ENCODE measurements at regions not wholly inside any gene's neighbourhood (a gene's known extent, or its start where the extent isn't known, plus 50 kb on each side); places are given as distances from the start of the nearest gene placed in this dataset.
"Not testable (repeated sequence)": the region's sequence is repeated elsewhere in the genome, so short reads cannot be mapped to it uniquely, and the experiment has no call there.

DNA sequence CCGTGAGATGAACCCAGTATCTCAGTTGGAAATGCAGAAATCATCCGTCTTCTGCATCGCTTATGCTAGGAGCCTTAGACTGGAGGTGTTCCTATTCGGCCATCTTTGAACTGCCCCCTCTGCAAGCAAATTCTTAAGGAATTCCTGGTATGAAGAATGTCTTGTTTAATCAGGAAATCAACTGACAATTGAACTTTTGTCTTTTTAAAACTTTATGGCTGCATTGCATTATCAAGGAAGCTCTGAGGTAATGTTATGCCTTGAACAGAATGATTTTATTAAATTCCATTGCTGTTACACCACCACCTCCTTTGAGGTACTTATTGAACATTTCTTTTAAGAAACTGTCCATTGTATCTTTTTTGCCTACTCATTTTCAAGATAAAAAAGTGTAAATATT is 1915.7 kb upstream of the CDH9 start:
- 78 to 88% (median 82%) methylated on average over 4 of the region's 4 CpGs for WGBS, 3 donors
- no peaks in the 10 kb centered on the region for H3K36me3 ChIP-seq (ENCODE audit: control insufficient read depth in 3 of 3, insufficient read depth in 2 of 3, low read depth in 1 of 3, low read length in 3 of 3)
- H3K9me3 ChIP-seq (ENCODE audit: control insufficient read depth in 2 of 2, insufficient read depth in 1 of 2, low read depth in 1 of 2, low read length in 1 of 2), result no peaks in the 10 kb centered on the region
- H3K4me1 ChIP-seq (ENCODE audit: control insufficient read depth in 3 of 3, insufficient read depth in 2 of 3, low read depth in 1 of 3, low read length in 2 of 3), result no peaks in the 10 kb centered on the region
- H3K27ac ChIP-seq (ENCODE audit: low read depth in 1 of 3, low read length in 2 of 3), result no peak overlapping the region
- FAIRE-seq (no peak), DNase-seq (no peak)
- H3K27me3 ChIP-seq (ENCODE audit: control insufficient read depth in 3 of 3, insufficient read depth in 3 of 3, low read length in 3 of 3), result no peaks in the 10 kb centered on the region
- H3K4me3 ChIP-seq (ENCODE audit: low read depth in 1 of 3, low read length in 3 of 3), result no peak overlapping the region

DNA sequence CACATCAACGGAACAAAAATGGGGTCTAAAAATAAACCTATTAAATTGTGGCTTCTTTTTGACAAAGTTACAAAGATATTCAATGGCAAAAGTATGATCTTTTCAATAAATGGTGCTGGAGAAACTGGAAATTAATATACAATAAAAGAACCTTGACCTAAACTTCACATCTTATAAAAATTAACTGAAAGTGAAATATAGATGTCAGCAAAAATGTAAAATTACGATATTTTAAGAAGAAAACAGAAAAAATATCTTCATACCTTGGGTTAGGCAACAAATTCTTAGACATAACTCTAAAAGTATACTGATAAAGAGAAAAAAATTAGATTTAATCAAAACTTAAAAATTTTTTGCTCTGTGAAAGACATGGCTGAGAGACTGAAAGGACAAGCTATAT is 1909.5 kb upstream of the CDH9 start:
- Histone ChIP-seq H3K9me3 (ENCODE audit: control insufficient read depth in 2 of 2, insufficient read depth in 1 of 2, low read depth in 1 of 2, low read length in 1 of 2) (no peaks in the 10 kb centered on the region), H3K4me1 (ENCODE audit: control insufficient read depth in 3 of 3, insufficient read depth in 2 of 3, low read depth in 1 of 3, low read length in 2 of 3) (no peaks in the 10 kb centered on the region), H3K27me3 (ENCODE audit: control insufficient read depth in 3 of 3, insufficient read depth in 3 of 3, low read length in 3 of 3) (no peaks in the 10 kb centered on the region), H3K27ac (ENCODE audit: low read depth in 1 of 3, low read length in 2 of 3) (no peak overlapping the region), H3K36me3 (ENCODE audit: control insufficient read depth in 3 of 3, insufficient read depth in 2 of 3, low read depth in 1 of 3, low read length in 3 of 3) (no peaks in the 10 kb centered on the region), H3K4me3 (ENCODE audit: low read depth in 1 of 3, low read length in 3 of 3) (no peak overlapping the region)
- 62 to 78% (median 64%) methylated on average over 2 of the region's 2 CpGs for WGBS, 3 donors
- no peak for FAIRE-seq
- no peak for DNase-seq

DNA sequence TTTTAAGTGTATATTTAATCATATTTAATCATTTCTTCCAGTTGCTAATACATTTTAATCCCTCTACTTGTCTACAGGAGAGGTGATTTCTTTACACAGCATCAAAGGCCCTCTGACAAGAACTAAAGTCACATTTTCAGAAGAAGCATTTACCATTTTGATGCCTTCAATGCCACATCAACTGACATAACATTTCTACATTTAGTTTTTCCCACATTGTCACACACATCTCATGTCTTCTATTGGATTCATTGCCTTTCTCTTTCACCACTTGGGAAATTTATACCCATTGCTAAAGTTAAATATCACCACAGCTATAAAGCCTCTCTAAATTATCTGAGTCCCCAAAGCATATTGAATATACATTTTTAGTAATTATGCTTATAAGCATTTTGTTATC is 1907.5 kb upstream of the CDH9 start:
- H3K4me1 ChIP-seq (ENCODE audit: control insufficient read depth in 3 of 3, insufficient read depth in 2 of 3, low read depth in 1 of 3, low read length in 2 of 3), result no peaks in the 10 kb centered on the region
- H3K9me3 ChIP-seq (ENCODE audit: control insufficient read depth in 2 of 2, insufficient read depth in 1 of 2, low read depth in 1 of 2, low read length in 1 of 2), result peaks cover 0 to 3% of the 10 kb centered on the region in 2 donors
- no peak for FAIRE-seq
- H3K4me3 ChIP-seq (ENCODE audit: low read depth in 1 of 3, low read length in 3 of 3), result no peak overlapping the region
- no peak overlapping the region for H3K27ac ChIP-seq (ENCODE audit: low read depth in 1 of 3, low read length in 2 of 3)
- no peaks in the 10 kb centered on the region for H3K36me3 ChIP-seq (ENCODE audit: control insufficient read depth in 3 of 3, insufficient read depth in 2 of 3, low read depth in 1 of 3, low read length in 3 of 3)
- no peaks in the 10 kb centered on the region for H3K27me3 ChIP-seq (ENCODE audit: control insufficient read depth in 3 of 3, insufficient read depth in 3 of 3, low read length in 3 of 3)
- no peak for DNase-seq

DNA sequence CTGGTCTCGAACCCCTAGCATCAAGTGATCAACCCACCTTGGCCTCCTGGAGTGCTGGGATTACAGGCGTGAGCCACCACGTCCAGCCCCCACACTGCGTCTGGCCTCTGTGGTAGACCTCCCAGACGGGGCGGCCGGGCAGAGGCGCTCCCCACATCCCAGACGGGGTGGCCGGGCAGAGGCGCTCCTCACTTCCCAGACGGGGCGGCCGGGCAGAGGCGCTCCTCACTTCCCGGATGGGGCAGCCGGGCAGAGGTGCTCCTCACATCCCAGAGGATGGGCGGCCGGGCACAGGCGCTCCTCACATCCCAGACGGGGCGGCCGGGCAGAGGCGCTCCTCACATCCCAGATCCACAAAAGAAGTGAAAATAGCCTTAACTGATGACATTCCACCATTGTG is 1891.0 kb upstream of the CDH9 start:
- H3K27me3 ChIP-seq (ENCODE audit: control insufficient read depth in 3 of 3, insufficient read depth in 3 of 3, low read length in 3 of 3); H3K36me3 ChIP-seq (ENCODE audit: control insufficient read depth in 3 of 3, insufficient read depth in 2 of 3, low read depth in 1 of 3, low read length in 3 of 3); H3K27ac ChIP-seq (ENCODE audit: low read depth in 1 of 3, low read length in 2 of 3); H3K4me1 ChIP-seq (ENCODE audit: control insufficient read depth in 3 of 3, insufficient read depth in 2 of 3, low read depth in 1 of 3, low read length in 2 of 3); FAIRE-seq; H3K4me3 ChIP-seq (ENCODE audit: low read depth in 1 of 3, low read length in 3 of 3); DNase-seq: not testable (repeated sequence)
- 84 to 90% (median 90%) methylated on average over 24 of the region's 24 CpGs for WGBS, 3 donors
- peaks cover 0 to 17% of the 10 kb centered on the region in 2 donors for H3K9me3 ChIP-seq (ENCODE audit: control insufficient read depth in 2 of 2, insufficient read depth in 1 of 2, low read depth in 1 of 2, low read length in 1 of 2)

DNA sequence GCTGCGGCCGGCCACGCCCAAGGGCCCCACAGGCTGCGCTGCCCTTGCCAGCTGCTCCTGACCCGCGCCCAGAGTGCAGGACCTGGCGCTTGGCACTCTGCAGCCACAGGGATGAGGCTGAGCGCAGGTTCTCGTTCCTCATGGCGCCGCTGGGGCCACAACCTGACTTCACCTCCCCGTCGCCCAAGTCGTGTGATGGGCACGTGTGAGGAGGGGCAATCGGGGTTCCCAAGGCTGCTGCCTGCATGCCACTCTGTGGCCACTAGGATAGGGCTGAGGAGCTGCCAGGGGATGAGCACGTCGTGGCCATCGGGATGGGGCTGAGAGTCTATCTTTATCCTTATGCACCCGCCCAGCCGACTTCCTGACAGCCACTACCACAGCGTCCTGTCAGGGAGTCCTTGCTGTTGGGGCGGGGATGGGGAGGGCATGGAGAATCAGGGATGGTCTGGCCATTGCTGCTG is 1890.0 kb upstream of the CDH9 start:
- not testable (repeated sequence) for H3K27me3 ChIP-seq (ENCODE audit: control insufficient read depth in 3 of 3, insufficient read depth in 3 of 3, low read length in 3 of 3); H3K4me1 ChIP-seq (ENCODE audit: control insufficient read depth in 3 of 3, insufficient read depth in 2 of 3, low read depth in 1 of 3, low read length in 2 of 3); H3K4me3 ChIP-seq (ENCODE audit: low read depth in 1 of 3, low read length in 3 of 3); FAIRE-seq; H3K27ac ChIP-seq (ENCODE audit: low read depth in 1 of 3, low read length in 2 of 3); H3K36me3 ChIP-seq (ENCODE audit: control insufficient read depth in 3 of 3, insufficient read depth in 2 of 3, low read depth in 1 of 3, low read length in 3 of 3); DNase-seq
- WGBS, 3 donors, result 81 to 93% (median 81%) methylated on average over 20 to 23 of the region's 23 CpGs
- H3K9me3 ChIP-seq (ENCODE audit: control insufficient read depth in 2 of 2, insufficient read depth in 1 of 2, low read depth in 1 of 2, low read length in 1 of 2), result peaks cover 0 to 17% of the 10 kb centered on the region in 2 donors

DNA sequence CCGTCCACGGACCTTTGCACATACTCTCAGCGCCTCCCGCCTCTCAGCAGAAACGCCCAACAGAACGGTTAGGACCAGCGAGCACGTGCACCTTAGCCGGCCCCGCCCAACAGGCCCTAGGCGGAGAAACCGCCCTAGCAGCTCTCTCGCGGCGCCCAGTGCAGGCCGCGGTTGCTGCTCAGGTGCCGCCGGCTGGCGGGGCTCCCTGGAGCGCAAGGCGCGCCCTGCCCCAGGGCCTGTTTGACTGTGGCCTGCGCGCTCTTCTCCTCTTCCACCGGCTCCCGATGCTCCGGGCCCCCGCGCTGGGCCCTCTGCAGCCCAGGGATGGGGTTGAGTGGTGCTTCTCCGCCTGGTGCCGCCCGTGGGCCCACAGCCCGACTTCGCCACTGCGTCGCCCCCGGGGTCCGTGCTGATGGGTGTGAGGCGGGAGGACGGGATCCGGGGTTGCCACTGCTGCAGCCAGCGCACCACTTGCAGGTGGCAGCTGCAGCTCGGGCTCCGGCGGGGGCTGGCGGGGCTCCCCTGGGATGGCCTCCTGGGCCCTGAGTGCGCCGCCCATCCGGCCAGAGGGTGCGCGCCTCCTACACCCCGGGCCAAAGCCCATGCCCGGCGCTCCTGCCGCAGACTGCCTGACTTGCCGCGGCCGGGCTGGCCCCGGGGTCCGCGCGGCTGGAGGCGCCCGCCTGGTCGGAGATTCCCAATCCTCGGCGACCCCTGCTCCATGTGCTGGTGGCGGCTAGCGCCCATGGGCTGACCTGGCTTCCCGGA is 1889.4 kb upstream of the CDH9 start:
- Histone ChIP-seq H3K27me3 (ENCODE audit: control insufficient read depth in 3 of 3, insufficient read depth in 3 of 3, low read length in 3 of 3) (no peaks in the 10 kb centered on the region), H3K36me3 (ENCODE audit: control insufficient read depth in 3 of 3, insufficient read depth in 2 of 3, low read depth in 1 of 3, low read length in 3 of 3) (no peaks in the 10 kb centered on the region), H3K27ac (ENCODE audit: low read depth in 1 of 3, low read length in 2 of 3) (no peak overlapping the region), H3K9me3 (ENCODE audit: control insufficient read depth in 2 of 2, insufficient read depth in 1 of 2, low read depth in 1 of 2, low read length in 1 of 2) (peaks cover 0 to 17% of the 10 kb centered on the region in 2 donors), H3K4me3 (ENCODE audit: low read depth in 1 of 3, low read length in 3 of 3) (no peak overlapping the region), H3K4me1 (ENCODE audit: control insufficient read depth in 3 of 3, insufficient read depth in 2 of 3, low read depth in 1 of 3, low read length in 2 of 3) (no peaks in the 10 kb centered on the region)
- FAIRE-seq (no peak), DNase-seq (no peak)
- 40 to 84% (median 62%) methylated on average over 62 to 71 of the region's 71 CpGs for WGBS, 3 donors

DNA sequence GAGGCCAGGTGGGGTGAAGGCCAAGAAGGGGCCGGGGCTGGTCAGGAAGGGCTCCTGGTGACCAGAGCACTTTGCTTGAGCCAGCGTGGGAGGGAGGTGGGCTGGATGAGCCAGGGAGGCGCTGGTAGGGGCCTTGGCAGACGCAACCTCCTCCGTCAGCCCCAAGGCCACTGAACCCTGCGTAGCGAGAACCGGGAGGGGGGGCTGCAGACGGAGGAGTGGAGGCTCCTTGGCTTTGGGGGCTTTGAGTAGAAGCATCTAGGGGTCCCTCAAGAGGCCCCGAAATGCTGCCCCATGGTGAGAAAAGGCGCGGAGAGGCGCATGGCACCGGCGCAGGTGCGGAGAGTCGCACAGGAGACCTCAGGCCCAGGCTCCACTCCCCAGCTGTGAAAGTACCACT is 1888.0 kb upstream of the CDH9 start:
- FAIRE-seq, result no peak

DNA sequence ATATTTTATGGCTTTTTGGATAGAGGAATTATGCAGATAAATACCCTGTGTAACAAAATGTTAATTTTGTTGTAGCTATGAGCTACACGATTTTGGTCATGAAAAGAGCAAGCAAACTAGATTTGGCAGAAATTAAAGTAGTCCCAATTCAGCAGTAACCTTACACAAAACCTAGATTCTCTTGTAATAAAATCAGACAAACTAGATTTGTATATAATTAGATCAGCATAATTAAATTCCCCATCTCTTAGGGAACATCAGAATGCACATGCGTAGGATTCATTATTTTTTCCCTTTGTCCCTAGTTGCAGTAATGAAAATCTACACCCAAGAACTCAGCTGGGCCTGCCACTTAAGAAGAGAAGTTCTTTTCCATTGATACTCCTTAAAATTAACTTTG is 1879.2 kb upstream of the CDH9 start:
- WGBS, 3 donors, result 82 to 84% (median 84%) methylated on average over 2 of the region's 2 CpGs
- no peak for FAIRE-seq

More for the DNA sequence above, 1888.0 kb upstream of the CDH9 start:
- Histone ChIP-seq H3K4me1 (ENCODE audit: control insufficient read depth in 3 of 3, insufficient read depth in 2 of 3, low read depth in 1 of 3, low read length in 2 of 3) (no peaks in the 10 kb centered on the region), H3K9me3 (ENCODE audit: control insufficient read depth in 2 of 2, insufficient read depth in 1 of 2, low read depth in 1 of 2, low read length in 1 of 2) (peaks cover 0 to 17% of the 10 kb centered on the region in 2 donors), H3K27me3 (ENCODE audit: control insufficient read depth in 3 of 3, insufficient read depth in 3 of 3, low read length in 3 of 3) (no peaks in the 10 kb centered on the region), H3K4me3 (ENCODE audit: low read depth in 1 of 3, low read length in 3 of 3) (no peak overlapping the region), H3K27ac (ENCODE audit: low read depth in 1 of 3, low read length in 2 of 3) (no peak overlapping the region), H3K36me3 (ENCODE audit: control insufficient read depth in 3 of 3, insufficient read depth in 2 of 3, low read depth in 1 of 3, low read length in 3 of 3) (no peaks in the 10 kb centered on the region)
- DNase-seq, result no peak
- 93 to 95% (median 93%) methylated on average over 11 to 17 of the region's 17 CpGs for WGBS, 3 donors

DNA sequence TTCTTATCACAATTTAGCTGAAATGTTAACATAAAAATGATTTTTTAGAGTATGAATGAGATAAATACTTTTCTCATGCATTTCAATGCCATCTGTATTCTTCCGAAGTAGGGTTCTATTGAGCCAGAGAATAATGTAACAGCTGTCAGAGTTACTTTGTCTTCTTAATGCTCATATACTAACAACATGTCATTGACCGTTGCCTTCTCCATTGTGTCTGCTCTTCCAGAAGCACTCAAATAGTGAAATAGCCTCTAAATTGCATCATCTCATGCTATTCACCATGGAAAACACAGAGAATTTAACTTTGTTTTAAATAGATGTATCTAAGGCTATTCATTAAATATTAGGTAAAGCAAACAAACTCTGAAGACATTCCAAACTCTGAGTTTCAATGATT is 1875.9 kb upstream of the CDH9 start:
- no peak for DNase-seq
- Histone ChIP-seq H3K9me3 (ENCODE audit: control insufficient read depth in 2 of 2, insufficient read depth in 1 of 2, low read depth in 1 of 2, low read length in 1 of 2) (peaks cover 3 to 6% of the 10 kb centered on the region in 2 donors), H3K27me3 (ENCODE audit: control insufficient read depth in 3 of 3, insufficient read depth in 3 of 3, low read length in 3 of 3) (no peaks in the 10 kb centered on the region), H3K36me3 (ENCODE audit: control insufficient read depth in 3 of 3, insufficient read depth in 2 of 3, low read depth in 1 of 3, low read length in 3 of 3) (no peaks in the 10 kb centered on the region), H3K4me3 (ENCODE audit: low read depth in 1 of 3, low read length in 3 of 3) (no peak overlapping the region), H3K27ac (ENCODE audit: low read depth in 1 of 3, low read length in 2 of 3) (no peak overlapping the region), H3K4me1 (ENCODE audit: control insufficient read depth in 3 of 3, insufficient read depth in 2 of 3, low read depth in 1 of 3, low read length in 2 of 3) (no peaks in the 10 kb centered on the region)
- FAIRE-seq, result no peak
- 63 to 82% (median 75%) methylated on average over 2 of the region's 2 CpGs for WGBS, 3 donors

More for the DNA sequence above, 1879.2 kb upstream of the CDH9 start:
- Histone ChIP-seq H3K36me3 (ENCODE audit: control insufficient read depth in 3 of 3, insufficient read depth in 2 of 3, low read depth in 1 of 3, low read length in 3 of 3) (no peaks in the 10 kb centered on the region), H3K4me3 (ENCODE audit: low read depth in 1 of 3, low read length in 3 of 3) (no peak overlapping the region), H3K4me1 (ENCODE audit: control insufficient read depth in 3 of 3, insufficient read depth in 2 of 3, low read depth in 1 of 3, low read length in 2 of 3) (no peaks in the 10 kb centered on the region), H3K9me3 (ENCODE audit: control insufficient read depth in 2 of 2, insufficient read depth in 1 of 2, low read depth in 1 of 2, low read length in 1 of 2) (peaks cover 1 to 2% of the 10 kb centered on the region in 2 donors), H3K27ac (ENCODE audit: low read depth in 1 of 3, low read length in 2 of 3) (no peak overlapping the region), H3K27me3 (ENCODE audit: control insufficient read depth in 3 of 3, insufficient read depth in 3 of 3, low read length in 3 of 3) (no peaks in the 10 kb centered on the region)
- no peak for DNase-seq

All from small intestine (tissue), 7 donors.